ENCODE measurements at regions not wholly inside any gene's neighbourhood (a gene's known extent, or its start where the extent isn't known, plus 50 kb on each side); places are given as distances from the start of the nearest gene placed in this dataset.

- no peak for TF ChIP-seq CTCF (IDR thresholded peaks at IDR 0.05)
- no peak for FAIRE-seq
- Histone ChIP-seq H3K4me1 (no peaks in the 10 kb centered on the region), H3K36me3 (no peaks in the 10 kb centered on the region), H3K27ac (no peak overlapping the region), H3K4me3 (no peak overlapping the region), H3K9me3 (no peaks in the 10 kb centered on the region), H3K27me3 (no peaks in the 10 kb centered on the region)
- DNase-seq = no peak
- ATAC-seq = no peak
- intact Hi-C loops (cut with DNase I) = no loop called here
Observed at GRCh38 chr7:15143936-15144335, 241.4 kb upstream of the DGKB start.

- no peak for FAIRE-seq
Observed at GRCh38 chr7:15143121-15143520, 240.6 kb upstream of the DGKB start.

GRCh38 chr7:15140431-15140830 lies 237.9 kb upstream of the DGKB start:
- FAIRE-seq (no peak), DNase-seq (no peak), ATAC-seq (no peak)
- Histone ChIP-seq H3K9me3 (no peaks in the 10 kb centered on the region), H3K27me3 (no peaks in the 10 kb centered on the region), H3K27ac (no peak overlapping the region), H3K36me3 (no peaks in the 10 kb centered on the region), H3K4me1 (no peaks in the 10 kb centered on the region), H3K4me3 (no peak overlapping the region)
- 70 to 80% methylated on average over 2 of the region's 2 CpGs for WGBS, 2 donors
- intact Hi-C loops (cut with DNase I) = no loop called here
- TF ChIP-seq CTCF (IDR thresholded peaks at IDR 0.05) = no peak

More at GRCh38 chr7:15143121-15143520, 240.6 kb upstream of the DGKB start:
- H3K9me3 ChIP-seq = no peaks in the 10 kb centered on the region
- no peaks in the 10 kb centered on the region for H3K27me3 ChIP-seq
- ATAC-seq = no peak
- DNase-seq = no peak
- H3K27ac ChIP-seq = no peak overlapping the region
- no peak overlapping the region for H3K4me3 ChIP-seq
- H3K4me1 ChIP-seq = no peaks in the 10 kb centered on the region
- H3K36me3 ChIP-seq = no peaks in the 10 kb centered on the region
- 46 to 66% methylated on average over 3 of the region's 3 CpGs for WGBS, 2 donors
- TF ChIP-seq CTCF (IDR thresholded peaks at IDR 0.05) = no peak
- intact Hi-C loops (cut with DNase I) = no loop called here

GRCh38 chr7:15131661-15132060 lies 229.1 kb upstream of the DGKB start:
- intact Hi-C loops (cut with DNase I) = no loop called here

More at GRCh38 chr7:15131661-15132060, 229.1 kb upstream of the DGKB start:
- Histone ChIP-seq H3K4me1 (no peaks in the 10 kb centered on the region), H3K36me3 (no peaks in the 10 kb centered on the region), H3K27ac (no peak overlapping the region), H3K27me3 (no peaks in the 10 kb centered on the region), H3K9me3 (no peaks in the 10 kb centered on the region), H3K4me3 (no peak overlapping the region)
- DNase-seq (no peak), FAIRE-seq (no peak), ATAC-seq (no peak)
- TF ChIP-seq CTCF (IDR thresholded peaks at IDR 0.05) = no peak
- WGBS, 2 donors = 61 to 71% methylated on average over 1 of the region's 1 CpG

Data from pancreas (tissue), 10 donors.